Esophagus (tissue), 2 donors: ENCODE measurements at regions not wholly inside any gene's neighbourhood (a gene's known extent, or its start where the extent isn't known, plus 50 kb on each side); places are given as distances from the start of the nearest gene placed in this dataset.

Experiments
- H3K27ac ChIP-seq, 2 donors: one replicate each; pipeline ENCODE4 v1.5.1; 2013; ENCODE audit warnings: low read depth in 2 of 2, mild to moderate bottlenecking in 2 of 2, inconsistent platforms in 1 of 2, low read length in 1 of 2, moderate library complexity in 1 of 2
- H3K27me3 ChIP-seq, 2 donors: one replicate each; pipeline ENCODE4 v1.6.1; 2013; ENCODE audit warnings: low read length in 2 of 2, control low read depth in 1 of 2, mild to moderate bottlenecking in 1 of 2; ENCODE audit not compliant: insufficient read depth in 2 of 2, control insufficient read depth in 1 of 2
- H3K36me3 ChIP-seq, 2 donors: one replicate each; pipeline ENCODE4 v1.6.1; 2013; ENCODE audit warnings: low read length in 1 of 2; ENCODE audit not compliant: control insufficient read depth in 2 of 2, insufficient read depth in 2 of 2
- H3K4me1 ChIP-seq, 2 donors: one replicate each; pipeline ENCODE4 v1.6.1; 2013; ENCODE audit warnings: low read length in 1 of 2; ENCODE audit not compliant: control insufficient read depth in 2 of 2, insufficient read depth in 2 of 2
- H3K4me3 ChIP-seq, 2 donors: one replicate each; pipeline ENCODE4 v1.5.1; 2013; ENCODE audit warnings: low read length in 2 of 2, mild to moderate bottlenecking in 2 of 2, low read depth in 1 of 2, moderate library complexity in 1 of 2
- H3K9me3 ChIP-seq, 2 donors: one replicate each; pipeline ENCODE4 v1.6.1; 2013; ENCODE audit warnings: mild to moderate bottlenecking in 2 of 2, low read depth in 1 of 2, low read length in 1 of 2, moderate library complexity in 1 of 2; ENCODE audit not compliant: control insufficient read depth in 2 of 2, insufficient read depth in 1 of 2
- WGBS, 2 donors: extraction: QIAGEN DNeasy Blood & Tissue Kit; methylation state at CpG; one replicate each; pipeline ENCODE4 v1.1.7; 2013; 5-methylcytosine and 5-hydroxymethylcytosine counted together
- donor health status: healthy with polysubstance abuse.
- donor health status: Bipolar disorder and iron deficiency.

GRCh38 chr14:54275997-54276725 is 120.6 kb upstream of the CDKN3 start:
- Histone ChIP-seq H3K4me3 (no peak overlapping the region), H3K9me3 (no peaks in the 10 kb centered on the region), H3K4me1 (no peaks in the 10 kb centered on the region), H3K27me3 (no peaks in the 10 kb centered on the region), H3K27ac (no peak overlapping the region), H3K36me3 (no peaks in the 10 kb centered on the region)
- 44 to 46% methylated on average over 5 of the region's 5 CpGs for WGBS, 2 donors

- no peaks in the 10 kb centered on the region for H3K4me1 ChIP-seq
- 63 to 64% methylated on average over 2 of the region's 2 CpGs for WGBS, 2 donors
Measured at GRCh38 chr14:54278087-54278486, 118.7 kb upstream of the CDKN3 start.

GRCh38 chr14:54278665-54279295 is 118.0 kb upstream of the CDKN3 start:
- H3K9me3 ChIP-seq: no peaks in the 10 kb centered on the region
- H3K27me3 ChIP-seq: no peaks in the 10 kb centered on the region
- WGBS, 2 donors: 87 to 88% methylated on average over 7 of the region's 7 CpGs
- H3K27ac ChIP-seq: no peak overlapping the region
- H3K4me3 ChIP-seq: no peak overlapping the region
- H3K4me1 ChIP-seq: no peaks in the 10 kb centered on the region
- no peaks in the 10 kb centered on the region for H3K36me3 ChIP-seq

More at GRCh38 chr14:54278087-54278486, 118.7 kb upstream of the CDKN3 start:
- Histone ChIP-seq H3K9me3 (no peaks in the 10 kb centered on the region), H3K4me3 (no peak overlapping the region), H3K27me3 (no peaks in the 10 kb centered on the region), H3K36me3 (no peaks in the 10 kb centered on the region), H3K27ac (no peak overlapping the region)

GRCh38 chr14:54282849-54283248 is 114.0 kb upstream of the CDKN3 start:
- no peaks in the 10 kb centered on the region for H3K4me1 ChIP-seq
- no peaks in the 10 kb centered on the region for H3K9me3 ChIP-seq
- no peak overlapping the region for H3K27ac ChIP-seq
- no peaks in the 10 kb centered on the region for H3K36me3 ChIP-seq
- WGBS, 2 donors: 73 to 100% methylated on average over 1 to 2 of the region's 2 CpGs
- H3K4me3 ChIP-seq: no peak overlapping the region
- H3K27me3 ChIP-seq: no peaks in the 10 kb centered on the region

- 89 to 93% methylated on average over 6 of the region's 6 CpGs for WGBS, 2 donors
- Histone ChIP-seq H3K9me3 (no peaks in the 10 kb centered on the region), H3K36me3 (no peaks in the 10 kb centered on the region)
Measured at GRCh38 chr14:54285030-54285429, 111.8 kb upstream of the CDKN3 start.

GRCh38 chr14:54291491-54292191 is 105.2 kb upstream of the CDKN3 start:
- Histone ChIP-seq H3K4me1 (no peaks in the 10 kb centered on the region), H3K27ac (no peak overlapping the region), H3K36me3 (no peaks in the 10 kb centered on the region), H3K27me3 (no peaks in the 10 kb centered on the region), H3K9me3 (no peaks in the 10 kb centered on the region), H3K4me3 (no peak overlapping the region)
- 41 to 46% methylated on average over 11 of the region's 11 CpGs for WGBS, 2 donors

More at GRCh38 chr14:54285030-54285429, 111.8 kb upstream of the CDKN3 start:
- Histone ChIP-seq H3K4me1 (no peaks in the 10 kb centered on the region), H3K4me3 (no peak overlapping the region), H3K27ac (no peak overlapping the region), H3K27me3 (no peaks in the 10 kb centered on the region)

GRCh38 chr14:54294802-54295201 is 102.0 kb upstream of the CDKN3 start:
- Histone ChIP-seq H3K27ac (no peak overlapping the region), H3K4me3 (no peak overlapping the region), H3K4me1 (no peaks in the 10 kb centered on the region), H3K27me3 (no peaks in the 10 kb centered on the region), H3K36me3 (no peaks in the 10 kb centered on the region), H3K9me3 (no peaks in the 10 kb centered on the region)
- WGBS, 2 donors: 77 to 82% methylated on average over 3 of the region's 3 CpGs

GRCh38 chr14:54299410-54300363 is 97.1 kb upstream of the CDKN3 start:
- 34 to 35% methylated on average over 16 of the region's 16 CpGs for WGBS, 2 donors
- Histone ChIP-seq H3K36me3 (no peaks in the 10 kb centered on the region), H3K4me3 (no peak overlapping the region), H3K27me3 (no peaks in the 10 kb centered on the region), H3K9me3 (no peaks in the 10 kb centered on the region), H3K4me1 (no peaks in the 10 kb centered on the region), H3K27ac (no peak overlapping the region)

GRCh38 chr14:54300881-54301280 is 95.9 kb upstream of the CDKN3 start:
- Histone ChIP-seq H3K9me3 (no peaks in the 10 kb centered on the region), H3K36me3 (no peaks in the 10 kb centered on the region), H3K27ac (no peak overlapping the region), H3K4me3 (no peak overlapping the region), H3K4me1 (no peaks in the 10 kb centered on the region), H3K27me3 (no peaks in the 10 kb centered on the region)
- WGBS, 2 donors: 75 to 92% methylated on average over 2 of the region's 2 CpGs
